B cell (primary cell): ENCODE measurements at regions not wholly inside any gene's neighbourhood (a gene's known extent, or its start where the extent isn't known, plus 50 kb on each side); places are given as distances from the start of the nearest gene placed in this dataset.

Experiments
- ATAC-seq: fragments of 200-7000 bp; cut with Tn5 transposase; one replicate; pipeline ENCODE4 v1.10.0; 2021; ENCODE audit warnings: low read depth, mild to moderate bottlenecking, moderate number of reproducible peaks, moderate library complexity
- CTCF ChIA-PET: fragments of 350-600 bp; sonication (Branson Sonifier 250); formaldehyde crosslinking; loops from one replicate; lab custom pipeline; 2021; ENCODE audit warnings: antibody characterized with exemption, inconsistent platforms; lab: Charles Lee
- POLR2A ChIA-PET: fragments of 350-600 bp; sonication (Branson Sonifier 250); formaldehyde crosslinking; loops from one replicate; lab custom pipeline; 2021; ENCODE audit warnings: antibody characterized with exemption; lab: Charles Lee
- DNase-seq: peaks from one replicate; pipeline ENCODE4 v3.0.0; 2013
- H2AFZ ChIP-seq: 2 replicates; pipeline ENCODE4 v1.6.1; 2012; ENCODE audit warnings: mild to moderate bottlenecking, low read depth, low read length; ENCODE audit not compliant: insufficient read depth, poor library complexity, severe bottlenecking
- H3K27ac ChIP-seq, 2 donors: 1 replicate in 1 of 2; 2 replicates in 1 of 2; pipeline ENCODE4 v1.5.1; 2012 to 2013; ENCODE audit warnings: low read length in 2 of 2, mild to moderate bottlenecking in 2 of 2, moderate library complexity in 1 of 2
- H3K27me3 ChIP-seq, 4 experiments: fragments of 200-600 bp in 1 of 4; sonication (generic) in 1 of 4; replicated peaks in 1 of 4; 1 replicate in 2 of 4; 2 replicates in 2 of 4; pipeline versions ENCODE4 v1.6.1 to v1.7.0; 2013 to 2016; ENCODE audit warnings: low read length in 3 of 4, mild to moderate bottlenecking in 2 of 4, mixed read lengths in 1 of 4, moderate library complexity in 1 of 4; ENCODE audit not compliant: insufficient read depth in 4 of 4, control insufficient read depth in 3 of 4; ENCODE audit errors: control extremely low read depth in 1 of 4
- H3K36me3 ChIP-seq, 2 experiments: replicated peaks in 1 of 2; 1 replicate in 1 of 2; 2 replicates in 1 of 2; pipeline versions ENCODE4 v1.6.1 to v1.7.1; 2013; ENCODE audit warnings: low read length in 1 of 2; ENCODE audit not compliant: insufficient read depth in 2 of 2, control insufficient read depth in 1 of 2; ENCODE audit errors: control extremely low read depth in 1 of 2, extremely low read depth in 1 of 2
- H3K4me1 ChIP-seq, 2 donors: fragments of 200-600 bp in 1 of 2; sonication (generic) in 1 of 2; 1 replicate in 1 of 2; 2 replicates in 1 of 2; pipeline versions ENCODE4 v1.5.1 to v1.6.1; 2013 to 2017; ENCODE audit warnings: low read length in 2 of 2; ENCODE audit not compliant: control insufficient read depth in 2 of 2, insufficient read depth in 2 of 2
- H3K4me2 ChIP-seq: replicated peaks from 2 replicates; pipeline ENCODE3; 2012; ENCODE audit warnings: mild to moderate bottlenecking, low read depth, low read length; ENCODE audit not compliant: poor library complexity, severe bottlenecking
- H3K4me3 ChIP-seq, 5 experiments: fragments of 200-600 bp in 1 of 5; sonication (generic) in 1 of 5; 1 replicate in 3 of 5; 2 replicates in 2 of 5; pipeline versions ENCODE4 v1.5.1 to v1.7.0; 2011 to 2016; ENCODE audit warnings: low read length in 4 of 5, mild to moderate bottlenecking in 4 of 5, low read depth in 2 of 5, control low read depth in 1 of 5, moderate library complexity in 1 of 5; ENCODE audit not compliant: insufficient read depth in 1 of 5; ENCODE audit errors: control extremely low read depth in 1 of 5, extremely low read depth in 1 of 5
- H3K79me2 ChIP-seq: fragments of 200-600 bp; sonication (generic); one replicate; pipeline ENCODE4 v1.6.0; 2016; ENCODE audit warnings: low read length; ENCODE audit not compliant: control insufficient read depth, insufficient read depth
- H3K9ac ChIP-seq: fragments of 200-600 bp; sonication (generic); 2 replicates; pipeline ENCODE4 v1.6.1; 2017; ENCODE audit warnings: mild to moderate bottlenecking, low read length, moderate library complexity
- H3K9me3 ChIP-seq, 3 donors: one replicate each; pipeline versions ENCODE4 v1.6.1 to v1.7.1; 2013; ENCODE audit warnings: low read length in 2 of 3; ENCODE audit not compliant: control insufficient read depth in 2 of 3, insufficient read depth in 1 of 3; ENCODE audit errors: control extremely low read depth in 1 of 3
- H4K20me1 ChIP-seq: 2 replicates; pipeline ENCODE4 v1.6.0; 2012; ENCODE audit warnings: mild to moderate bottlenecking, low read length; ENCODE audit not compliant: insufficient read depth, control insufficient read depth, poor library complexity, severe bottlenecking
- H3K27ac Mint-ChIP-seq: one replicate; pipeline ENCODE4 v1.8.0; 2021; ENCODE audit warnings: mixed read lengths
- H3K27me3 Mint-ChIP-seq: one replicate; pipeline ENCODE4 v1.8.0; 2021; ENCODE audit warnings: mixed read lengths
- H3K4me1 Mint-ChIP-seq: one replicate; pipeline ENCODE4 v1.8.0; 2021; ENCODE audit warnings: mixed read lengths
- H3K4me3 Mint-ChIP-seq: one replicate; pipeline ENCODE4 v1.8.0; 2021; ENCODE audit warnings: mixed read lengths
- H3K9me3 Mint-ChIP-seq: one replicate; pipeline ENCODE4 v1.8.0; 2022; ENCODE audit warnings: mixed read lengths; ENCODE audit not compliant: insufficient read depth
- EZH2 ChIP-seq: IDR thresholded peaks from 2 replicates; pipeline ENCODE4 v1.6.1; 2012; ENCODE audit warnings: borderline replicate concordance, low read depth, mild to moderate bottlenecking, moderate library complexity, low read length; ENCODE audit not compliant: insufficient read depth, poor library complexity, severe bottlenecking
- WGBS: methylation state at CpG from one replicate; pipeline ENCODE4 v1.1.5; 2013; ENCODE audit warnings: missing lambda C conversion rate; ENCODE audit not compliant: insufficient coverage; 5-methylcytosine and 5-hydroxymethylcytosine counted together
- intact Hi-C: fragments of 100-400 bp; cut with micrococcal nuclease; formaldehyde crosslinking; loops from one replicate; pipeline ENCODE4 v1.10.0; 2022
- TF ChIP-seq, protein P1 (sequence below): fragments of 200-600 bp; IDR thresholded peaks from one replicate; pipeline ENCODE4 v1.8.0; 2022; ENCODE audit warnings: antibody characterized with exemption, mild to moderate bottlenecking

DNA sequence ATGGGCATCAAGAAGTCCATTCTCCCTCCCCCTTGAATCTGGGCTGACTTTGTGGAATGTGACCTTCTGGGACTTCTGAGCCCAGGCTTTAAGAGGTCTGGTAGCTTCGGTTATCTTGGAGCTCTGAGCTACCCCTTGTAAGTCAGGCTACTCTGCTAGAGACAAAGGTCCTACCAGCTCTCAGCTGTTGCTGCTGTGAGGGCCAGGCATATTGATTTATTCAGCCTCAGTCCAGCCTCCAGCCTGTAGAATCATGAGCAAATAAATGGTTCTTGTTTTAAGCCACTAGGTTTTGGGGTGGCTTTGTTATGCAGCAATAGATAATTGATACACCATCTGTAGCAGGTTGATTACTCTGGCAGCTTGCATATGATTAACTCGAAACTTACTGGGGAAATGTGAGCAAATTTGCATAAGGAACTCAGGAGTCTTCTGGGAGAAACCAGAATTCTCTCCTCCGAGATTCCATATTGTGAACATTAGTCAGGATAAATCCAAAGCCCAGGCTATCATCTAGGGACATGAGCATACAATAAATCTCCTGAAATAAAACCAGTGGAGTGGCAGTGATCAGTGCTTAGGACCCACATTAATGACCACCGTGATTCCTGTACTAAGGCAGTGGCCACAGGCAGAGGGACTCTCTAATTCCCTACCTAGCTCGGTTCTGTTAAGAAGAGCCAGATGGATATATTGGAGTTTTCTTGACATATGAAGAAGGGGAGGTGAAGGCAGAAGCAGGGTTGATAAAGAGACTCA is 336.1 kb downstream of the CDC5L start:
- CTCF ChIA-PET, result no interaction called here
- WGBS, result 88% methylated on average over 4 of the region's 5 CpGs
- intact Hi-C loops, result no loop called here
- H3K36me3 ChIP-seq, result no peaks in the 10 kb centered on the region
- POLR2A ChIA-PET, result no interaction called here
- Mint-ChIP-seq H3K4me3 (no peak overlapping the region), H3K9me3 (no peaks in the 10 kb centered on the region), H3K27ac (no peak overlapping the region), H3K27me3 (peaks cover 6% of the 10 kb centered on the region), H3K4me1 (no peaks in the 10 kb centered on the region)
- no peaks in the 10 kb centered on the region for H3K79me2 ChIP-seq
- H3K4me1 ChIP-seq, result no peaks in the 10 kb centered on the region
- no peaks in the 10 kb centered on the region for H3K27me3 ChIP-seq
- no peak for DNase-seq
- H3K27ac ChIP-seq, result no peak overlapping the region
- H3K9ac ChIP-seq, result no peak overlapping the region
- no peak for ATAC-seq
- H3K9me3 ChIP-seq, result peaks cover 0 to 7% (median 0%) of the 10 kb centered on the region in 3 donors
- no peaks in the 10 kb centered on the region for H4K20me1 ChIP-seq
- no peak overlapping the region for H2AFZ ChIP-seq
- H3K4me3 ChIP-seq, result no peak overlapping the region
- TF ChIP-seq, protein P1, sequence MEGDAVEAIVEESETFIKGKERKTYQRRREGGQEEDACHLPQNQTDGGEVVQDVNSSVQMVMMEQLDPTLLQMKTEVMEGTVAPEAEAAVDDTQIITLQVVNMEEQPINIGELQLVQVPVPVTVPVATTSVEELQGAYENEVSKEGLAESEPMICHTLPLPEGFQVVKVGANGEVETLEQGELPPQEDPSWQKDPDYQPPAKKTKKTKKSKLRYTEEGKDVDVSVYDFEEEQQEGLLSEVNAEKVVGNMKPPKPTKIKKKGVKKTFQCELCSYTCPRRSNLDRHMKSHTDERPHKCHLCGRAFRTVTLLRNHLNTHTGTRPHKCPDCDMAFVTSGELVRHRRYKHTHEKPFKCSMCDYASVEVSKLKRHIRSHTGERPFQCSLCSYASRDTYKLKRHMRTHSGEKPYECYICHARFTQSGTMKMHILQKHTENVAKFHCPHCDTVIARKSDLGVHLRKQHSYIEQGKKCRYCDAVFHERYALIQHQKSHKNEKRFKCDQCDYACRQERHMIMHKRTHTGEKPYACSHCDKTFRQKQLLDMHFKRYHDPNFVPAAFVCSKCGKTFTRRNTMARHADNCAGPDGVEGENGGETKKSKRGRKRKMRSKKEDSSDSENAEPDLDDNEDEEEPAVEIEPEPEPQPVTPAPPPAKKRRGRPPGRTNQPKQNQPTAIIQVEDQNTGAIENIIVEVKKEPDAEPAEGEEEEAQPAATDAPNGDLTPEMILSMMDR, result no peak
- no peak for TF ChIP-seq EZH2
- H3K4me2 ChIP-seq, result no peak overlapping the region

DNA sequence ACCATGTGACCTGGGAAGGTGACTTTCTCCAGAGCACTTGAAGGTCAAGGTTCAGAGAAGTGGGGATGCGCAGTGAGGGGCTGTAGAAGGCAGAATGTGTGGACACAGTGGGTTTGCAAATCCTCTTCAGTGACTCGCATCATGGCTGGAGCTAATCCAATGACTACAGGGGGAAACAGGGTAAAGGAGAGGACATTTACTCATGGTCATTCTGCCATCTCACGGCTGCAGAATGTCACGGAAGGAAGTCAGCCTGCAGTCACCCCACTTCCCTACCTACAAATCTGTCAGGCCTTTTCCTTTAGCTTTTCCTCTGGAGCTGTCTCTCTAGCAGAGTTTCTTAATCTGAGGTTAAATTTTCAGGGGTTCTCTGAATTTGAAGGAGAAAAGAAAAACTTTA is 337.6 kb downstream of the CDC5L start:
- H3K4me1 Mint-ChIP-seq, result no peaks in the 10 kb centered on the region
- H3K27ac Mint-ChIP-seq, result no peak overlapping the region
- WGBS, result 63% methylated on average over 3 of the region's 4 CpGs
- Histone ChIP-seq H3K4me1 (no peaks in the 10 kb centered on the region), H2AFZ (no peak overlapping the region), H3K4me3 (no peak overlapping the region), H3K9me3 (peaks cover 0 to 7% (median 0%) of the 10 kb centered on the region in 3 donors), H3K27me3 (no peaks in the 10 kb centered on the region), H4K20me1 (no peaks in the 10 kb centered on the region), H3K9ac (no peak overlapping the region), H3K4me2 (no peak overlapping the region), H3K79me2 (no peaks in the 10 kb centered on the region), H3K27ac (no peak overlapping the region), H3K36me3 (no peaks in the 10 kb centered on the region)
- no peaks in the 10 kb centered on the region for H3K9me3 Mint-ChIP-seq
- no peak overlapping the region for H3K4me3 Mint-ChIP-seq
- no peak for ATAC-seq
- ChIA-PET POLR2A (no interaction called here), CTCF (no interaction called here)
- H3K27me3 Mint-ChIP-seq, result peaks cover 6% of the 10 kb centered on the region
- no peak for DNase-seq
- TF ChIP-seq EZH2, result no peak
- TF ChIP-seq, protein P1, result no peak
- intact Hi-C loops, result no loop called here
